ENCODE measurements at regions not wholly inside any gene's neighbourhood (a gene's known extent, or its start where the extent isn't known, plus 50 kb on each side); places are given as distances from the start of the nearest gene placed in this dataset.
"Not testable (repeated sequence)": the region's sequence is repeated elsewhere in the genome, so short reads cannot be mapped to it uniquely, and the experiment has no call there.

- Mint-ChIP-seq H3K36me3 (ENCODE audit: unreplicated experiment) (peaks cover 24% of the 10 kb centered on the region), H3K9me3 (ENCODE audit: unreplicated experiment) (peaks cover 9% of the 10 kb centered on the region), H3K4me1 (ENCODE audit: low read depth, unreplicated experiment) (peaks cover 6% of the 10 kb centered on the region), H3K4me3 (ENCODE audit: unreplicated experiment) (no peak overlapping the region), H3K27me3 (ENCODE audit: unreplicated experiment) (peaks cover 15% of the 10 kb centered on the region), H3K27ac (ENCODE audit: unreplicated experiment) (peak overlapping the region; percentile 11)
- TF ChIP-seq CTCF (IDR thresholded peaks at IDR 0.05; ENCODE audit: partially characterized antibody, unreplicated experiment), result no peak
- no peak for DNase-seq
These were observed 177.5 kb downstream of the TLE3 start for GRCh38 chr15:69920221-69920620.

DNA sequence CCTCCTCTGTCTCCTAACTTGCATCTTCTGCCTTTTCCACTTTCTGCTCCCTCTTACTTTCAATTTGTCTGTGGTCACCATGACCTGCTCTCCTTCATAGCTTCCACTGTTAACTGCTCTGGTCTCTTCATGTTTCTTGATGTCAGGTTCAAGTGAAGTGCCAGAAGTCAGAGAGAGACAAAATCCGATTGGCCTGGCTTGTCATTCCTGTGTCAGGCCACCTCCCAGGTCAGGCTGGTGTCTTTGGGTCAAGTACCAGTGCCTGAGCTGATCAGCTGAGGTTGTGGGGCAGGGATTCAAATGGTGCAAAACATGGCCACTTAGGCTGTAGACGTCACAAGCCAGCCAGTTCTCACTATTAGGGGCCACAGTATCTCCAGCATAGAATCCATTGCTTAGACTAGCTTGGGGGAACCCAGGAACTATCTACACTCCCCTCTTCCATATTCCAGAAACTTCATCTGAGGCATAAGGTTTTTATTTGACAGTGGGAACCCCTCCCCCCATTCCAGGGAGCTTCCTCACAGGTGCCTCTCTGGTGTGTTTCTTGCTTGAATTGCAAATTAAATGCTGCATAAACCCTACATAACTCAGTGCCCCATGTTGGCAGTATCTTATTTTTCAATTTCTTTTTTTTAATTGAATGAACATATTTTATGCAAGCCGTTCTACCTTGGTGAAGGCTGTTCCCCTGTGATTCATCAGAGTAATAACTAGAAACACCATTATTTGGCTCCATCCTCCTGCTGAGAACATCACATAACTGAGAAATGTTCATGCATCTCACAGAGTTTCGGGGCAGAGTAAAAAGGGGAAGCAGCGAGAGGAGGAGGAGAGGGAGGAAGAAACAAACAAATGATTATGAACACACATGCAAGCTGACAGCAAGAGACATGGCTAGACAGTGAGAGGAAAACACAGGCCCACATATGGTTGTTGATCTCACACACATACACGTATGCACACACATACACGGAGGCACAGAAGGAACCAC, 175.8 kb downstream of the TLE3 start:
- Mint-ChIP-seq H3K27ac (ENCODE audit: unreplicated experiment) (no peak overlapping the region), H3K4me1 (ENCODE audit: low read depth, unreplicated experiment) (peaks cover 1% of the 10 kb centered on the region), H3K27me3 (ENCODE audit: unreplicated experiment) (peaks cover 13% of the 10 kb centered on the region), H3K9me3 (ENCODE audit: unreplicated experiment) (peaks cover 9% of the 10 kb centered on the region), H3K36me3 (ENCODE audit: unreplicated experiment) (peaks cover 31% of the 10 kb centered on the region), H3K4me3 (ENCODE audit: unreplicated experiment) (no peak overlapping the region)
- TF ChIP-seq CTCF (IDR thresholded peaks at IDR 0.05; ENCODE audit: partially characterized antibody, unreplicated experiment), result no peak
- no peak for DNase-seq

DNA sequence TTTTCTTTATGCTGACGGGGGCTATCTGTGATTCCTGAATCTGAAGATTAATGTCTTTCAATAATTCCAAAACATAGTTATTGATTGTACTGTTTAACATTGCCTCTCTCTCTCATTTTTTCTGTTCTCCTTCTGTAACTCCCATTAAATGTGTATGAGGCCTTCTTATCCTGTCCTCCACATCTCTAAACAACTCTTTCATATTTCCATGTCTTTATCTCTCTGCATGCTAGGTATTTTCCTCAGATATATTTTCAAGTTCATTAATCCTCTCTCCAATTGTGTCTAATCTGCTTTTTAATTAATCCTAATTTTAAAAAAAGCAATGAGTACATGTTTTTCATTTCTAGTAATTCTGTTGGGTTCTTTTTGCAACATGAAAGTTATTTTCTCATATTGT, 173.2 kb downstream of the TLE3 start:
- no peak overlapping the region for H3K4me3 Mint-ChIP-seq (ENCODE audit: unreplicated experiment)
- H3K9me3 Mint-ChIP-seq (ENCODE audit: unreplicated experiment), result peaks cover 11% of the 10 kb centered on the region
- peaks cover 1% of the 10 kb centered on the region for H3K4me1 Mint-ChIP-seq (ENCODE audit: low read depth, unreplicated experiment)
- no peak for TF ChIP-seq CTCF (IDR thresholded peaks at IDR 0.05; ENCODE audit: partially characterized antibody, unreplicated experiment)
- no peak for DNase-seq
- H3K27me3 Mint-ChIP-seq (ENCODE audit: unreplicated experiment), result peaks cover 11% of the 10 kb centered on the region
- H3K36me3 Mint-ChIP-seq (ENCODE audit: unreplicated experiment), result peaks cover 44% of the 10 kb centered on the region
- no peak overlapping the region for H3K27ac Mint-ChIP-seq (ENCODE audit: unreplicated experiment)

GRCh38 chr15:69926006-69926405, 171.7 kb downstream of the TLE3 start:
- no peak for DNase-seq
- H3K36me3 Mint-ChIP-seq (ENCODE audit: unreplicated experiment), result peaks cover 48% of the 10 kb centered on the region
- TF ChIP-seq CTCF (IDR thresholded peaks at IDR 0.05; ENCODE audit: partially characterized antibody, unreplicated experiment), result no peak
- H3K4me3 Mint-ChIP-seq (ENCODE audit: unreplicated experiment), result no peak overlapping the region
- H3K27ac Mint-ChIP-seq (ENCODE audit: unreplicated experiment), result no peak overlapping the region
- peaks cover 12% of the 10 kb centered on the region for H3K9me3 Mint-ChIP-seq (ENCODE audit: unreplicated experiment)
- H3K4me1 Mint-ChIP-seq (ENCODE audit: low read depth, unreplicated experiment), result no peaks in the 10 kb centered on the region
- peaks cover 8% of the 10 kb centered on the region for H3K27me3 Mint-ChIP-seq (ENCODE audit: unreplicated experiment)

- H3K9me3 Mint-ChIP-seq (ENCODE audit: unreplicated experiment), result peaks cover 10% of the 10 kb centered on the region
These were observed 171.0 kb downstream of the TLE3 start for GRCh38 chr15:69926721-69927120.

GRCh38 chr15:69928890-69929289, 168.8 kb downstream of the TLE3 start:
- H3K27me3 Mint-ChIP-seq (ENCODE audit: unreplicated experiment); H3K9me3 Mint-ChIP-seq (ENCODE audit: unreplicated experiment); DNase-seq; H3K4me1 Mint-ChIP-seq (ENCODE audit: low read depth, unreplicated experiment); H3K4me3 Mint-ChIP-seq (ENCODE audit: unreplicated experiment); H3K27ac Mint-ChIP-seq (ENCODE audit: unreplicated experiment): not testable (repeated sequence)
- peaks cover 30% of the 10 kb centered on the region for H3K36me3 Mint-ChIP-seq (ENCODE audit: unreplicated experiment)

More at GRCh38 chr15:69926721-69927120, 171.0 kb downstream of the TLE3 start:
- Mint-ChIP-seq H3K4me1 (ENCODE audit: low read depth, unreplicated experiment) (no peaks in the 10 kb centered on the region), H3K27me3 (ENCODE audit: unreplicated experiment) (peaks cover 7% of the 10 kb centered on the region), H3K27ac (ENCODE audit: unreplicated experiment) (no peak overlapping the region), H3K36me3 (ENCODE audit: unreplicated experiment) (peaks cover 41% of the 10 kb centered on the region), H3K4me3 (ENCODE audit: unreplicated experiment) (no peak overlapping the region)
- DNase-seq, result no peak
- TF ChIP-seq CTCF (IDR thresholded peaks at IDR 0.05; ENCODE audit: partially characterized antibody, unreplicated experiment), result no peak

All from glutamatergic neuron (in vitro differentiated cells).